Type B pancreatic cell (in vitro differentiated cells): ENCODE measurements at regions not wholly inside any gene's neighbourhood (a gene's known extent, or its start where the extent isn't known, plus 50 kb on each side); places are given as distances from the start of the nearest gene placed in this dataset.
"Not testable (repeated sequence)": the region's sequence is repeated elsewhere in the genome, so short reads cannot be mapped to it uniquely, and the experiment has no call there.

Source experiments
- DNase-seq: peaks from one replicate; pipeline ENCODE4 v3.0.0; 2021; ENCODE audit warnings: mixed read lengths; ENCODE audit not compliant: unreplicated experiment; ENCODE audit errors: extremely low spot score
- H3K27ac Mint-ChIP-seq: 2 replicates; pipeline ENCODE4 v1.8.0; 2021; ENCODE audit warnings: mild to moderate bottlenecking, mixed read lengths
- H3K27me3 Mint-ChIP-seq: 2 replicates; pipeline ENCODE4 v1.8.0; 2021; ENCODE audit warnings: mixed read lengths
- H3K36me3 Mint-ChIP-seq: 2 replicates; pipeline ENCODE4 v1.8.0; 2021; ENCODE audit warnings: mixed read lengths
- H3K4me1 Mint-ChIP-seq: one replicate; pipeline ENCODE4 v1.8.0; 2021; ENCODE audit warnings: mixed read lengths; ENCODE audit not compliant: unreplicated experiment
- H3K4me3 Mint-ChIP-seq: 2 replicates; pipeline ENCODE4 v1.8.0; 2021; ENCODE audit warnings: mild to moderate bottlenecking, mixed read lengths
- H3K9me3 Mint-ChIP-seq: 2 replicates; pipeline ENCODE4 v1.8.0; 2021; ENCODE audit warnings: mixed read lengths
- CTCF ChIP-seq: fragments of 200-600 bp; sonication (generic); conservative IDR thresholded peaks from 2 replicates; pipeline ENCODE4 v1.5.0; 2021; ENCODE audit warnings: antibody characterized with exemption, mild to moderate bottlenecking

- TF ChIP-seq CTCF, result no peak
- no peak for DNase-seq
- H3K4me1 Mint-ChIP-seq, result peaks cover 6% of the 10 kb centered on the region
- peak overlapping the region; percentile 40 for H3K4me3 Mint-ChIP-seq
- H3K27me3 Mint-ChIP-seq, result no peaks in the 10 kb centered on the region
- peak overlapping the region; percentile 39 for H3K27ac Mint-ChIP-seq
- H3K9me3 Mint-ChIP-seq, result no peaks in the 10 kb centered on the region
- H3K36me3 Mint-ChIP-seq, result no peaks in the 10 kb centered on the region
These were observed 89.5 kb upstream of the MAP3K1 start for GRCh38 chr5:56725711-56726411.

GRCh38 chr5:56724857-56725256 is 90.5 kb upstream of the MAP3K1 start:
- DNase-seq, H3K36me3 Mint-ChIP-seq, H3K9me3 Mint-ChIP-seq, H3K27me3 Mint-ChIP-seq, H3K4me3 Mint-ChIP-seq, H3K4me1 Mint-ChIP-seq, H3K27ac Mint-ChIP-seq: not testable (repeated sequence)

- no peak for TF ChIP-seq CTCF
- no peak overlapping the region for H3K4me3 Mint-ChIP-seq
- no peaks in the 10 kb centered on the region for H3K36me3 Mint-ChIP-seq
- H3K9me3 Mint-ChIP-seq, result no peaks in the 10 kb centered on the region
- H3K27me3 Mint-ChIP-seq, result no peaks in the 10 kb centered on the region
- peaks cover 11% of the 10 kb centered on the region for H3K4me1 Mint-ChIP-seq
- H3K27ac Mint-ChIP-seq, result no peak overlapping the region
- no peak for DNase-seq
These were observed 93.0 kb upstream of the MAP3K1 start for GRCh38 chr5:56722317-56722716.

- peak overlapping the region; percentile 33 for H3K27ac Mint-ChIP-seq
- no peak for DNase-seq
- no peak for TF ChIP-seq CTCF
- no peaks in the 10 kb centered on the region for H3K36me3 Mint-ChIP-seq
- H3K9me3 Mint-ChIP-seq, result no peaks in the 10 kb centered on the region
- peaks cover 23% of the 10 kb centered on the region for H3K4me1 Mint-ChIP-seq
- no peaks in the 10 kb centered on the region for H3K27me3 Mint-ChIP-seq
- no peak overlapping the region for H3K4me3 Mint-ChIP-seq
These were observed 97.9 kb upstream of the MAP3K1 start for GRCh38 chr5:56717253-56717987.

GRCh38 chr5:56715986-56716385 is 99.4 kb upstream of the MAP3K1 start:
- no peak for TF ChIP-seq CTCF
- H3K27me3 Mint-ChIP-seq, result no peaks in the 10 kb centered on the region
- DNase-seq, result no peak
- H3K4me1 Mint-ChIP-seq, result peaks cover 23% of the 10 kb centered on the region
- no peaks in the 10 kb centered on the region for H3K36me3 Mint-ChIP-seq
- H3K4me3 Mint-ChIP-seq, result no peak overlapping the region
- H3K9me3 Mint-ChIP-seq, result no peaks in the 10 kb centered on the region
- no peak overlapping the region for H3K27ac Mint-ChIP-seq

- Mint-ChIP-seq H3K9me3 (peaks cover 6% of the 10 kb centered on the region), H3K4me3 (no peak overlapping the region), H3K27ac (no peak overlapping the region), H3K27me3 (no peaks in the 10 kb centered on the region), H3K4me1 (peaks cover 23% of the 10 kb centered on the region), H3K36me3 (no peaks in the 10 kb centered on the region)
- DNase-seq, result no peak
- TF ChIP-seq CTCF, result no peak
These were observed 102.3 kb upstream of the MAP3K1 start for GRCh38 chr5:56712895-56713591.
